ENCODE measurements at regions not wholly inside any gene's neighbourhood (a gene's known extent, or its start where the extent isn't known, plus 50 kb on each side); places are given as distances from the start of the nearest gene placed in this dataset.

DNA sequence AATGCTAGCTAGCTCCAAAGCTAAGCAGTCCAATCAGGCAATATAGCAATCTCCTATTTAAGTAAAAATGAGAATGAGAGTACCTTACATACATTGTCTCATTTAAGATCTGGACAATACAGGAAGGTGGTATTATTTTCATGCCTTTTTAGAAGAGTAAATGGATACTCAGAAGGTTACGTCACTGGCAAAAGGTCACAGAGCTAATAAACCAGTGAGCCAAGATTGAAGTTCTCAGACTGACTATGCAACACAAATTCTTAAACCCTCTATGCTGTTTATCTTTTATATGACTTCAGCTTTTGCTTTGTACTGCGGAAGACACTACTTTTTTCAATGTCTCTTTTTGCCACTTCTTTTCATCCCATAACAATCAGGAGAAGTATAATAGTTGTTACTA lies 135.2 kb upstream of the PRL start:
- H3K27ac ChIP-seq = no peak overlapping the region
- intact Hi-C loops (cut with DNase I) = no loop called here
- H3K9me3 ChIP-seq = no peaks in the 10 kb centered on the region
- H3K4me3 ChIP-seq = no peak overlapping the region
- no peaks in the 10 kb centered on the region for H3K4me1 ChIP-seq
- WGBS, 2 donors = 91% methylated on average over 2 of the region's 2 CpGs
- TF ChIP-seq POLR2A (IDR thresholded peaks at IDR 0.05) = no peak
- no peak for TF ChIP-seq CTCF (IDR thresholded peaks at IDR 0.05)
- ATAC-seq = no peak
- no peak for DNase-seq
- no peaks in the 10 kb centered on the region for H3K36me3 ChIP-seq (replicated peaks in 1 of 2; ENCODE audit: insufficient read depth in 1 of 2, low read depth in 2 of 2)
- no peaks in the 10 kb centered on the region for H3K27me3 ChIP-seq

GRCh38 chr6:22433745-22434144 lies 135.6 kb upstream of the HDGFL1 start:
- H3K27ac ChIP-seq = no peak overlapping the region
- H3K4me3 ChIP-seq = no peak overlapping the region
- DNase-seq (no peak), ATAC-seq (no peak)
- no peak for TF ChIP-seq CTCF (IDR thresholded peaks at IDR 0.05)
- no peak for TF ChIP-seq POLR2A (IDR thresholded peaks at IDR 0.05)
- WGBS, 2 donors = 93 to 94% methylated on average over 6 of the region's 6 CpGs
- H3K36me3 ChIP-seq (replicated peaks in 1 of 2; ENCODE audit: insufficient read depth in 1 of 2, low read depth in 2 of 2) = no peaks in the 10 kb centered on the region
- H3K27me3 ChIP-seq = no peaks in the 10 kb centered on the region
- no peaks in the 10 kb centered on the region for H3K9me3 ChIP-seq
- no peaks in the 10 kb centered on the region for H3K4me1 ChIP-seq
- intact Hi-C loops (cut with DNase I) = no loop called here

DNA sequence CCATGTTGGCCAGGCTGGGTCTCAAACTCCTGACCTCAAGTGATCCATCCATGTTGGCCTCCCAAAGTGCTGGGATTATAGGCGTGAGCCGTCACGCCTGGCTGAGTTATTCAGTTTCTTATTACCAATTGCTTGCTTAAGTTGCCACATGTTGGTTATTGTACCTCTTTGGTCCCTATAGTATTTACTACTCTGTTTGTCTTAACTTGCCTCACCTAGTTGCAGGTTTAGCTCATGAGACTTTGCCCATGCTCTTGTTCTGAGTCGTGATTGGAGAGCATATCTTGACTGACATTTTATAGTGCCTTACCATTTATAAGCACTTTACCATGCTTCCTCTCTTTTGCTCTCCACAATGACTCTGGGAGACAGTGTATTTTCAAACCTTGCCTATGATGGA lies 134.2 kb upstream of the HDGFL1 start:
- TF ChIP-seq POLR2A (IDR thresholded peaks at IDR 0.05) (no peak), CTCF (IDR thresholded peaks at IDR 0.05) (no peak)
- ATAC-seq = no peak
- 71 to 75% methylated on average over 4 of the region's 4 CpGs for WGBS, 2 donors
- Histone ChIP-seq H3K4me1 (no peaks in the 10 kb centered on the region), H3K27ac (no peak overlapping the region), H3K27me3 (no peaks in the 10 kb centered on the region), H3K36me3 (replicated peaks in 1 of 2; ENCODE audit: insufficient read depth in 1 of 2, low read depth in 2 of 2) (no peaks in the 10 kb centered on the region), H3K9me3 (no peaks in the 10 kb centered on the region), H3K4me3 (no peak overlapping the region)
- intact Hi-C loops (cut with DNase I) = no loop called here
- no peak for DNase-seq

- intact Hi-C loops (cut with DNase I) = no loop called here
- no peaks in the 10 kb centered on the region for H3K4me1 ChIP-seq
- 78 to 79% methylated on average over 2 of the region's 2 CpGs for WGBS, 2 donors
Observed at GRCh38 chr6:22436134-22436533, 133.2 kb upstream of the HDGFL1 start.

More at GRCh38 chr6:22436134-22436533, 133.2 kb upstream of the HDGFL1 start:
- H3K27me3 ChIP-seq = no peaks in the 10 kb centered on the region
- H3K9me3 ChIP-seq = no peaks in the 10 kb centered on the region
- H3K27ac ChIP-seq = no peak overlapping the region
- no peak overlapping the region for H3K4me3 ChIP-seq
- no peaks in the 10 kb centered on the region for H3K36me3 ChIP-seq (replicated peaks in 1 of 2; ENCODE audit: insufficient read depth in 1 of 2, low read depth in 2 of 2)
- ATAC-seq = no peak
- DNase-seq = no peak
- no peak for TF ChIP-seq CTCF (IDR thresholded peaks at IDR 0.05)
- TF ChIP-seq POLR2A (IDR thresholded peaks at IDR 0.05) = no peak
